A549 (cell line): ENCODE measurements at regions not wholly inside any gene's neighbourhood (a gene's known extent, or its start where the extent isn't known, plus 50 kb on each side); places are given as distances from the start of the nearest gene placed in this dataset.

Experiments
- EP300 ChIP-seq, 2 experiments: fragments of >200 bp; sonication (Bioruptor Twin); formaldehyde crosslinking; IDR thresholded peaks; 2 replicates in 1 of 2; 3 replicates in 1 of 2; pipeline ENCODE4 v1.6.1; 2016 to 2017
- POLR2A ChIP-seq: IDR thresholded peaks from 2 replicates; pipeline ENCODE4 v1.6.1; 2012; ENCODE audit warnings: mild to moderate bottlenecking, low read length

GRCh38 chr20:56998438-56998837 lies 268.0 kb downstream of the BMP7 start:
- TF ChIP-seq POLR2A (no peak), EP300 (IDR thresholded peaks at IDR 0.05) (no peak)
